ENCODE measurements at regions not wholly inside any gene's neighbourhood (a gene's known extent, or its start where the extent isn't known, plus 50 kb on each side); places are given as distances from the start of the nearest gene placed in this dataset.

DNA sequence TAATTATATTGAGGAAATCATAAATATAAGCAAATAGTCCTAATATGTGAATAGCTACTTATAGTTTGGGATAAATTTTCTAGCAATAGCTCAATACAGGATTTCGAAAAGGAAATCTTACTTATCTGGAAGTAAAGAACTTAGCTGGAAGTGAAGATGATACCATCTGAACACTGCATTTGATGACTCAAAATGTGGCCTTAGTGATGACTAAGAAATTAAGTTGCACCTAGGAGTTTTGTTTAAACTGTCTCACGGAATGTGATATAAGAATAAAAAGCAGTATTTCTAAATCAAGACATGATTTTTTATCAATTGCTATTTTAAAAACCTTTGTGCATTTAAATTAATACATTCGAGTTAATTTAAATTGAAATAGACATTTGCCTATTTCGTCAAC is 91.2 kb downstream of the EOMES start:
- no peak overlapping the region for H3K4me3 ChIP-seq (ENCODE audit: low read length in 2 of 2)
- H3K9ac ChIP-seq (ENCODE audit: low read length in 2 of 2) = no peak overlapping the region
- no peaks in the 10 kb centered on the region for H3K36me3 ChIP-seq (ENCODE audit: control insufficient read depth in 2 of 2, insufficient read depth in 2 of 2, low read length in 2 of 2)
- H3K27me3 ChIP-seq (ENCODE audit: control insufficient read depth in 1 of 2, insufficient read depth in 2 of 2, low read length in 2 of 2) = no peaks in the 10 kb centered on the region
- no peaks in the 10 kb centered on the region for H3K9me3 ChIP-seq (ENCODE audit: control insufficient read depth in 2 of 2, low read length in 2 of 2)
- no peak overlapping the region for H3K27ac ChIP-seq (ENCODE audit: low read length)
- H3K4me1 ChIP-seq (ENCODE audit: control insufficient read depth, insufficient read depth, low read length) = peaks cover 9% of the 10 kb centered on the region

DNA sequence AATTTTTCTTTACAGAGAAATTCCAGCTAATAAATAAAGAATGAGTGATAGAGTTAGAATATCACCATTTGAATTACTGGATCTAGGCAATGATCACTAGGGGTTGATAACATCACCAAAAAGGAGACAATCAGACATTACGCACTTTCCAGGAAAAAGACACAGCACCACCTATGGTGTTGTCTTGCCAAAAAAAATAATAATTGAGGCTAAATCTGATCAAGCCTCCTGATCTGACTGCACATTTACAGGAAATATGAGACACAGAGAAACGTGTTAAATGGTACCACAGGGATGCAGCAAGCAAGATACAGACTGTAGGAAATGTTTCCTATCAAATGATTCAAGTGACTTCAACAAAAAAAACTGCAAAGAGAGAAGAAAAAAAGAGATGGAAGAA is 92.8 kb downstream of the EOMES start:
- no peaks in the 10 kb centered on the region for H3K27me3 ChIP-seq (ENCODE audit: control insufficient read depth in 1 of 2, insufficient read depth in 2 of 2, low read length in 2 of 2)
- H3K4me1 ChIP-seq (ENCODE audit: control insufficient read depth, insufficient read depth, low read length) = peaks cover 9% of the 10 kb centered on the region
- no peaks in the 10 kb centered on the region for H3K9me3 ChIP-seq (ENCODE audit: control insufficient read depth in 2 of 2, low read length in 2 of 2)
- H3K36me3 ChIP-seq (ENCODE audit: control insufficient read depth in 2 of 2, insufficient read depth in 2 of 2, low read length in 2 of 2) = no peaks in the 10 kb centered on the region
- no peak overlapping the region for H3K4me3 ChIP-seq (ENCODE audit: low read length in 2 of 2)
- H3K9ac ChIP-seq (ENCODE audit: low read length in 2 of 2) = no peak overlapping the region
- no peak overlapping the region for H3K27ac ChIP-seq (ENCODE audit: low read length)

DNA sequence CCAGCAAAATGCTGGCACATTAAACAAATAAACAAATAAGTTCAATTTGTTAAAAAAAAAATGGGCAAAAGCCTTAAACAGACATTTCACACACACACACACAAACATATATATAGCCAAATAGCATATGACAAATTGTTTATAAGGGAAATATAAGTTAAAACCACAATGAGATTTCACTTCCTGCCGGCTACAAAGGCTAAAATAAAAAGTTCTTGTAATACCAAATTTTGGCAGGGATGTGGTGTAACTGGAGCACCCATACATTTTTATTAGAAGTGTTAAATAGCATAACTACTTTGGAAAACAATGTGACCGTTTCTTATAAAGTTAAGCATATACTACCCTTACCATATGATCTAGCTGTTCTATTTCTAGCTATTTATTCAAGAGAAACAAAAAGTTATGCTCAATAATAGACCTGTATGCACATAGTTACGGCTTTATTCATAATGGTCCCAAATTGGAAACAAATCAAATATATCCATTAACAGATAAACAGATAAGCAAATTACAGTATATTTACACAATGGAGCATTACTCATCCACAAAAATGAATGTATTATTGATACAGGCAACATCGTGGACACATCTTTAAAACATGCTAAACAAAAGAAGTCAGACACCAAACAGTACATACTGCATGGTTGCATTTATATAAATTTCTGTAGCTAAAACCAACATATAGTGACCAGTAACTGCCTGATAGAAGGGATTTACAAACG is 93.9 kb downstream of the EOMES start:
- Histone ChIP-seq H3K27ac (ENCODE audit: low read length) (no peak overlapping the region), H3K4me3 (ENCODE audit: low read length in 2 of 2) (no peak overlapping the region), H3K4me1 (ENCODE audit: control insufficient read depth, insufficient read depth, low read length) (peaks cover 11% of the 10 kb centered on the region), H3K9ac (ENCODE audit: low read length in 2 of 2) (no peak overlapping the region), H3K36me3 (ENCODE audit: control insufficient read depth in 2 of 2, insufficient read depth in 2 of 2, low read length in 2 of 2) (no peaks in the 10 kb centered on the region), H3K27me3 (ENCODE audit: control insufficient read depth in 1 of 2, insufficient read depth in 2 of 2, low read length in 2 of 2) (no peaks in the 10 kb centered on the region), H3K9me3 (ENCODE audit: control insufficient read depth in 2 of 2, low read length in 2 of 2) (no peaks in the 10 kb centered on the region)

DNA sequence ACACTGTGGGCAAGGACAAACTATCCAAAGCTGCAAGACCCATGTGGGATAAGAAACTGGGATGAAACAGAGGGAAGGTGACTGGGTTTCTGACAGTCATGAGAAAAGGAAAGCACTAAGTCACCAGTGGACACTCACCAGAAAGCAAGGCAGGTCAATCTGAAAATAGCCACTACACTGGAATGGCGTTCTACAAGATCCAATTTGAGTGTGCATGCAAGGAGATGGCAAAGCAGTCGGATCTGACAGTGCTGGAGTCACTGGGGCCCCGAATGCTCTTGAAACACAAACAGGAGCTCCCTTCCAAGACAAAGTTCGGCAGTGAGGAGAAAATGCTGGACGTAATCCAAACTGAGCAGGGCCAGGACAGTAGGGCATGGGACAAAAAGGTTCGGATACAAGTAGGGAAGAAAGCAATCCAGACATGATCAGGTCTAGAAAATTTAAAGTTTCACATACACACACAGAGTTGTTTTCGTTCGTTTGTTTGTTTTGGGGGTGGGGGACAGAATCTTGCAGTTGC is 95.5 kb downstream of the EOMES start:
- no peak overlapping the region for H3K9ac ChIP-seq (ENCODE audit: low read length in 2 of 2)
- H3K4me1 ChIP-seq (ENCODE audit: control insufficient read depth, insufficient read depth, low read length) = peaks cover 13% of the 10 kb centered on the region
- peak overlapping the region in 1 of 2 donors; percentile 9 for H3K4me3 ChIP-seq (ENCODE audit: low read length in 2 of 2)
- H3K36me3 ChIP-seq (ENCODE audit: control insufficient read depth in 2 of 2, insufficient read depth in 2 of 2, low read length in 2 of 2) = no peaks in the 10 kb centered on the region
- H3K27ac ChIP-seq (ENCODE audit: low read length) = no peak overlapping the region
- no peaks in the 10 kb centered on the region for H3K27me3 ChIP-seq (ENCODE audit: control insufficient read depth in 1 of 2, insufficient read depth in 2 of 2, low read length in 2 of 2)
- H3K9me3 ChIP-seq (ENCODE audit: control insufficient read depth in 2 of 2, low read length in 2 of 2) = no peaks in the 10 kb centered on the region

DNA sequence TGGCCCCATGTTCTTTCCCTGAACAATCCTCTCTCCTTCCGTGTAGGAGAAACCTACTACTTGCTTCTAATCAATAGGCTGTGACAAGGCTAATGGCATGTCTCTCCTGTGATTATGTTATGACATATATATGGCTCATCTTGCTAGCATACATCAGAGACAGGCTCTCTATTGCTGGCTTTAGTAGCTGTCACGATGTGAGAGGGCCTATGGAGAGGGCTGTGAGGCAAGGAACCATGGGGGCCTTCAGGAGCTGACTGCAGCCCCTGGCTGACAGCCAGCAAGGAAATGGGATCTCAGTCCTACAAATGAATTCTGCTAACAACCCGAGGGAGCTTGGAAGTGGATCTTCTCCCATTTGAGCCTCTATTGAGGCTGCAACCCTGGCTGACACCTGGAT is 96.3 kb downstream of the EOMES start:
- H3K27me3 ChIP-seq (ENCODE audit: control insufficient read depth in 1 of 2, insufficient read depth in 2 of 2, low read length in 2 of 2) = no peaks in the 10 kb centered on the region
- peaks cover 13% of the 10 kb centered on the region for H3K4me1 ChIP-seq (ENCODE audit: control insufficient read depth, insufficient read depth, low read length)
- H3K9me3 ChIP-seq (ENCODE audit: control insufficient read depth in 2 of 2, low read length in 2 of 2) = no peaks in the 10 kb centered on the region
- no peak overlapping the region for H3K27ac ChIP-seq (ENCODE audit: low read length)
- no peaks in the 10 kb centered on the region for H3K36me3 ChIP-seq (ENCODE audit: control insufficient read depth in 2 of 2, insufficient read depth in 2 of 2, low read length in 2 of 2)
- H3K4me3 ChIP-seq (ENCODE audit: low read length in 2 of 2) = no peak overlapping the region
- no peak overlapping the region for H3K9ac ChIP-seq (ENCODE audit: low read length in 2 of 2)

DNA sequence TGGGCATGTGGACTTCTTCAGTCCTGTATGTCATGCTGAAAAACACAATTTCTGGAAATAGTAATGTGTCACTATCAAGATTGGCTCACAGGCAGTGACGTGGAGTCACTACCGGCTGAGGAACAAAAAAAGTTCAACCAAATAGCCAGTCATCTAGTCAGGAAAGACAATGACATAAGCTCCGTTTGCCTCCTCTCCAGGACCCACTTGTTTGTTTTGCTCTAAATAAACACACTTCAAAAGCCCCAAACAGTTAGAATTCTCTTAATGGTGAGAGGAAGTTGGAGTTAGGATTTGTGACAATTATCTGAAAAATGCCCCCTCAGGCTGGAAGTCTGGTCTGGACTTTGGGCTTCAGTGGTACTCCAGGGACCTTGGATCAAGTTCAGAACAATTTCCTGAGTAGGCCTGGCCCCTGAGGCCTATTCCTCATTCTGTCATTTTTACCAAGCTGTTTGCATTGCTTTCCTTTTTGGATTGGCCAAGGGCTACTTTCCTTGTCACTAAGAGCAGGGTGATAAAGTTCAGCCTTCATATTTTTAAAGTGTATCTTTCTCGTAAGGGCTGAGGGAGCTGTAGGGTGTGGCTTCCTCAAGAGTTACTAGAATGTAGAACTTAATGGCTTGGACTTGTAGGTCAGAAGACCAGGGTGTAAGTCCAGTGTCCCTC is 98.9 kb downstream of the EOMES start:
- H3K4me3 ChIP-seq (ENCODE audit: low read length in 2 of 2) = no peak overlapping the region
- peaks cover 13% of the 10 kb centered on the region for H3K4me1 ChIP-seq (ENCODE audit: control insufficient read depth, insufficient read depth, low read length)
- H3K9me3 ChIP-seq (ENCODE audit: control insufficient read depth in 2 of 2, low read length in 2 of 2) = no peaks in the 10 kb centered on the region
- H3K36me3 ChIP-seq (ENCODE audit: control insufficient read depth in 2 of 2, insufficient read depth in 2 of 2, low read length in 2 of 2) = no peaks in the 10 kb centered on the region
- no peak overlapping the region for H3K9ac ChIP-seq (ENCODE audit: low read length in 2 of 2)
- H3K27ac ChIP-seq (ENCODE audit: low read length) = no peak overlapping the region
- H3K27me3 ChIP-seq (ENCODE audit: control insufficient read depth in 1 of 2, insufficient read depth in 2 of 2, low read length in 2 of 2) = no peaks in the 10 kb centered on the region

DNA sequence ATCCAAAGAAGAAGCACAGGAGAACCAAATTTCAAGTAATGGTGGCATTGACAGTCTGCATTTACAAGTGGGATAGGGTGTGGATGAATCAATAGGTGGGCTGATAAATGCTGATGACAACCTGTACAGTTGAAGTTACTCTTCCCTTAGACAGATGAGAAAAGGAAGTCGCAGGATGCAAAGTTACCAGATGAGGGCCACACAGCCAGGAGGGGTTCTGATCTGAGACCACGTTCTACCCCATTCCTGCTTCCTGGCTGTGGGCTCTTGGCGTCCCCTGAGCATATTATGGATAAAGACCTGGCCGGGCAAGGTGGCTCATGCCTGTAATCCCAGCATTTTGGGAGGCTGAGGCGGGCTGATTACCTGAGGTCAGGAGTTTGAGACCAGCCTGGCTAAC is 104.6 kb downstream of the EOMES start:
- H3K4me1 ChIP-seq (ENCODE audit: control insufficient read depth, insufficient read depth, low read length) = no peaks in the 10 kb centered on the region
- H3K27ac ChIP-seq (ENCODE audit: low read length) = no peak overlapping the region
- H3K9ac ChIP-seq (ENCODE audit: low read length in 2 of 2) = no peak overlapping the region
- H3K27me3 ChIP-seq (ENCODE audit: control insufficient read depth in 1 of 2, insufficient read depth in 2 of 2, low read length in 2 of 2) = no peaks in the 10 kb centered on the region
- H3K36me3 ChIP-seq (ENCODE audit: control insufficient read depth in 2 of 2, insufficient read depth in 2 of 2, low read length in 2 of 2) = no peaks in the 10 kb centered on the region
- no peak overlapping the region for H3K4me3 ChIP-seq (ENCODE audit: low read length in 2 of 2)
- H3K9me3 ChIP-seq (ENCODE audit: control insufficient read depth in 2 of 2, low read length in 2 of 2) = peaks cover 0 to 6% of the 10 kb centered on the region in 2 donors

DNA sequence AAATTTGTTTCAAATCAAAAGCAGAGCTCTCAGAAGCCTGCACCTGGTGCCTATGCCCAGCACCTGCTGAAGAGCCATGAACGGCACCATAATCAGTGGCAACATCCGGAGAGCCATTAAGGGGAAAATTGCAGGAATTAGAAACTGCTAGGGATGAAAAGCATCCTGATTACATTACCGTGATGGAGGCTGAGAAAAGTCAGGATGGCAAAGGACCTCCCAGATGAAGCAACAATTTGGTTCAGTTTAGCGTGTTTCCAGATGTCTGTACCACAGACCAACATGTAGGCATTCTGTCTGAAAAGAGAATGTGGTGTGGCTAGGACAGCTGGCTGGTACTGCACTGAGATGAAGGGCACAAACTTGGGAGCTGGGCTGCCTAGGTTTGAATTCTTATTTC is 106.1 kb downstream of the EOMES start:
- H3K36me3 ChIP-seq (ENCODE audit: control insufficient read depth in 2 of 2, insufficient read depth in 2 of 2, low read length in 2 of 2) = no peaks in the 10 kb centered on the region
- H3K9me3 ChIP-seq (ENCODE audit: control insufficient read depth in 2 of 2, low read length in 2 of 2) = peaks cover 0 to 6% of the 10 kb centered on the region in 2 donors
- H3K4me1 ChIP-seq (ENCODE audit: control insufficient read depth, insufficient read depth, low read length) = no peaks in the 10 kb centered on the region
- H3K4me3 ChIP-seq (ENCODE audit: low read length in 2 of 2) = no peak overlapping the region
- H3K27me3 ChIP-seq (ENCODE audit: control insufficient read depth in 1 of 2, insufficient read depth in 2 of 2, low read length in 2 of 2) = no peaks in the 10 kb centered on the region
- no peak overlapping the region for H3K27ac ChIP-seq (ENCODE audit: low read length)
- H3K9ac ChIP-seq (ENCODE audit: low read length in 2 of 2) = no peak overlapping the region

DNA sequence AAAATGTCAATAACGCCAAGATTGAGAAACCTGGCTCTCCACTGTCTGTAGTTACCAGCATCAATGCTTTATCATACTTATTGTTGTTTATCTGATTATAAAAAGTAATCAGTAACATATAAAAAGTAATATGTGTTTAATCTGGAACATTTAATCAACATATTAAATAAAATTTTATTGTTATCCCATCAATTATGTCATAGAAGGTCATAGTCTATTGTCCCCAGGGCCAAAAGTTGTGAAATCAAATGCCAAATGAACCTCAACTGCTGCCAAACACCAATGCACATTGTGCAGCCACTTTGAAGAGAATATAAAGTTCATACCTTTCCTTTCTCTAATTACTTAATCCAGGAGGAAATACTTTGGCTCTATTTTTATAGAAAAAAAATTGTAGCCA is 106.6 kb downstream of the EOMES start:
- Histone ChIP-seq H3K27me3 (ENCODE audit: control insufficient read depth in 1 of 2, insufficient read depth in 2 of 2, low read length in 2 of 2) (no peaks in the 10 kb centered on the region), H3K9me3 (ENCODE audit: control insufficient read depth in 2 of 2, low read length in 2 of 2) (peaks cover 0 to 6% of the 10 kb centered on the region in 2 donors), H3K9ac (ENCODE audit: low read length in 2 of 2) (no peak overlapping the region), H3K36me3 (ENCODE audit: control insufficient read depth in 2 of 2, insufficient read depth in 2 of 2, low read length in 2 of 2) (no peaks in the 10 kb centered on the region), H3K27ac (ENCODE audit: low read length) (no peak overlapping the region), H3K4me1 (ENCODE audit: control insufficient read depth, insufficient read depth, low read length) (no peaks in the 10 kb centered on the region), H3K4me3 (ENCODE audit: low read length in 2 of 2) (no peak overlapping the region)

DNA sequence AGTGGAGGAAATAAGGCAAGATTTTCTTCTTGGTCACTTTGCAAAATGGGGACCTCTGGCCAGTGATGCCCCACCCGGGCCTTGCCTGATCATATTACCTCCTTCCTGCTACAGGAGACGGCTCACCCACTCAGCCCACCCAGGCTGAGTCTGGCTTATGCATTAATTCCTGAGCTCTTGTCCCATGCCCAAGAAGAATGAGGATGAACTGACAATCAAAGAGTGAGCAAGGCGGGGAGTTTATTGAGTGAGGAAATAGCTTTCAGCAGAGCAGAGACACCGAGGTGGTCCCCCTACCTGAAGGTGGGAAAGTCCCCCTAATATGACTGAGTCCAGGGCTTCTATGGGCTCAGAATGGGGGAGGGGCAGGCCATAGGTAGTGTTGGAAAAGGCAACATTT is 107.5 kb downstream of the EOMES start:
- Histone ChIP-seq H3K36me3 (ENCODE audit: control insufficient read depth in 2 of 2, insufficient read depth in 2 of 2, low read length in 2 of 2) (no peaks in the 10 kb centered on the region), H3K9me3 (ENCODE audit: control insufficient read depth in 2 of 2, low read length in 2 of 2) (peaks cover 0 to 6% of the 10 kb centered on the region in 2 donors), H3K27me3 (ENCODE audit: control insufficient read depth in 1 of 2, insufficient read depth in 2 of 2, low read length in 2 of 2) (no peaks in the 10 kb centered on the region), H3K9ac (ENCODE audit: low read length in 2 of 2) (no peak overlapping the region), H3K4me3 (ENCODE audit: low read length in 2 of 2) (no peak overlapping the region), H3K27ac (ENCODE audit: low read length) (no peak overlapping the region), H3K4me1 (ENCODE audit: control insufficient read depth, insufficient read depth, low read length) (no peaks in the 10 kb centered on the region)

Data from stomach smooth muscle (tissue), 2 donors.